Neutrophil (primary cell): ENCODE measurements at regions not wholly inside any gene's neighbourhood (a gene's known extent, or its start where the extent isn't known, plus 50 kb on each side); places are given as distances from the start of the nearest gene placed in this dataset.

ENCODE experiments used
- H3K27ac ChIP-seq: fragments of 200-600 bp; sonication (generic); 2 replicates; pipeline ENCODE4 v1.5.1; 2016; ENCODE audit warnings: mild to moderate bottlenecking, moderate library complexity
- H3K27me3 ChIP-seq: fragments of 200-600 bp; sonication (generic); 2 replicates; pipeline ENCODE4 v1.6.0; 2016; ENCODE audit warnings: mild to moderate bottlenecking
- H3K36me3 ChIP-seq: fragments of 200-600 bp; sonication (generic); 2 replicates; pipeline ENCODE4 v1.5.1; 2017
- H3K4me1 ChIP-seq, 2 experiments: fragments of 200-600 bp in 1 of 2; sonication (generic) in 1 of 2; 1 replicate in 1 of 2; 2 replicates in 1 of 2; pipeline versions ENCODE4 v1.5.1 to v1.6.1; 2013 to 2016; ENCODE audit warnings: low read depth in 1 of 2, low read length in 1 of 2, mild to moderate bottlenecking in 1 of 2, moderate library complexity in 1 of 2; ENCODE audit not compliant: control insufficient read depth in 1 of 2, insufficient read depth in 1 of 2
- H3K4me3 ChIP-seq, 2 experiments: fragments of 200-600 bp in 1 of 2; sonication (generic) in 1 of 2; 1 replicate in 1 of 2; 2 replicates in 1 of 2; pipeline ENCODE4 v1.5.1; 2013 to 2016; ENCODE audit warnings: low read depth in 1 of 2, low read length in 1 of 2, mild to moderate bottlenecking in 1 of 2, moderate library complexity in 1 of 2
- H3K9me3 ChIP-seq: fragments of 200-600 bp; sonication (generic); 2 replicates; pipeline ENCODE4 v1.5.1; 2016
- TF ChIP-seq, protein P1 (sequence below): fragments of 200-600 bp; sonication (generic); IDR thresholded peaks from 2 replicates; pipeline ENCODE4 v1.5.1; 2016; ENCODE audit warnings: antibody characterized with exemption

DNA sequence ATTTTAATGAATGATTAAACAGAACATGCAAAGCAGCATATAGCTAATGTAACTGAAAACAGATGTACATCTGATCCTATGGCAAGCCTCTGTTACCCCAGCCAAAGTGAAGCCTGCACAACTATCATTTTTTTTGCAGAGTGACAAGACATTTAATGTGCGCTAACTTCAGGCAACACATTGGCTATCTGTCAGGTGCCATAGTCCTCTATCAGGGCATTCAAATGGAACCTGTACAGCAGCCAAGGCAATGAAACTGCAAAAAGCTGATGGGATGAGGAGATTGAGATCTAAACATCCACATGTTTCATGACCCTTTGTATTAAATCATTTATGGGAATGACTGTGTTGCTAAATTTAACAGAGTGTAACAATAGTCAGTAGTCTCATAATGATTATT is 1088.5 kb upstream of the TMEM132C start:
- TF ChIP-seq, protein P1, sequence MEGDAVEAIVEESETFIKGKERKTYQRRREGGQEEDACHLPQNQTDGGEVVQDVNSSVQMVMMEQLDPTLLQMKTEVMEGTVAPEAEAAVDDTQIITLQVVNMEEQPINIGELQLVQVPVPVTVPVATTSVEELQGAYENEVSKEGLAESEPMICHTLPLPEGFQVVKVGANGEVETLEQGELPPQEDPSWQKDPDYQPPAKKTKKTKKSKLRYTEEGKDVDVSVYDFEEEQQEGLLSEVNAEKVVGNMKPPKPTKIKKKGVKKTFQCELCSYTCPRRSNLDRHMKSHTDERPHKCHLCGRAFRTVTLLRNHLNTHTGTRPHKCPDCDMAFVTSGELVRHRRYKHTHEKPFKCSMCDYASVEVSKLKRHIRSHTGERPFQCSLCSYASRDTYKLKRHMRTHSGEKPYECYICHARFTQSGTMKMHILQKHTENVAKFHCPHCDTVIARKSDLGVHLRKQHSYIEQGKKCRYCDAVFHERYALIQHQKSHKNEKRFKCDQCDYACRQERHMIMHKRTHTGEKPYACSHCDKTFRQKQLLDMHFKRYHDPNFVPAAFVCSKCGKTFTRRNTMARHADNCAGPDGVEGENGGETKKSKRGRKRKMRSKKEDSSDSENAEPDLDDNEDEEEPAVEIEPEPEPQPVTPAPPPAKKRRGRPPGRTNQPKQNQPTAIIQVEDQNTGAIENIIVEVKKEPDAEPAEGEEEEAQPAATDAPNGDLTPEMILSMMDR = no peak
- Histone ChIP-seq H3K27ac (no peak overlapping the region), H3K36me3 (no peaks in the 10 kb centered on the region), H3K4me3 (no peak overlapping the region), H3K27me3 (no peaks in the 10 kb centered on the region), H3K4me1 (no peaks in the 10 kb centered on the region), H3K9me3 (no peaks in the 10 kb centered on the region)

DNA sequence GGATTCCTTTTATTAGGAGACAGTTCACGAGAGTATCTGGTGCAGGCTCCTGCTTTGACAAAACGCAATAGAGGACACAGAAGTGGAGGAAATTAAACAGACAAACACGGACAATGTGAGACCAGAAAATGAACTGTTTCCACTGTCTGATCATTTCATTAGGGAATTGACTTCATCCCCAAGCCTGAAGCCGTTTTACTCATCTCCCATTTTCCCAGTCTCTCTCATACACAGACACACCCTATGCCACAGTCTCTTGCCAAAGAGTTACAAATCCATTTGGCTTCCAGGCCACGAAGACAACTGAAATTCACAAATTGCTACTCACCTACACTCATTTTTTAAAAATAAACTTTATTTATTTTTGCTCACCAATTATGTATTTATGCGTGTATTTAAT is 1087.8 kb upstream of the TMEM132C start:
- Histone ChIP-seq H3K9me3 (no peaks in the 10 kb centered on the region), H3K4me1 (no peaks in the 10 kb centered on the region), H3K27me3 (no peaks in the 10 kb centered on the region), H3K4me3 (no peak overlapping the region), H3K27ac (no peak overlapping the region), H3K36me3 (no peaks in the 10 kb centered on the region)
- TF ChIP-seq, protein P1 = no peak

DNA sequence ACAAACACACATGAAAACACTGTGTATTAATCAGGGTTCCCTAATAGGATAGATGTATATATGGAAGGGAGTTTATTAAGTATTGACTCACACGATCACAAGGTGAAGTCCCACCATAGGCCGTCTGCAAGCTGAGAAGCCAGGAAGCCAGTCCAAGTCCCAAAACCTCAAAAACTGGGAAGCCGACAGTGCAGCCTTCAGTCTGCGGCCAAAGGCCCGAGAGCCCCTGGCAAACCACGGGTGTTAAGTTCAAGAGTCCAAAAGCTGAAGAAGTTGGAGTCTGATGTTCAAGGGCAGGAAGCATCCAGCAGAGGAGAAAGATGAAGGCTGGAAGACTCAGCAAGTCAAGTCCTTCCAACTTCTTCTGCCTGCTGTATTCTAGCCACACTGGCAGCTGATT is 1085.0 kb upstream of the TMEM132C start:
- H3K9me3 ChIP-seq = no peaks in the 10 kb centered on the region
- no peak overlapping the region for H3K27ac ChIP-seq
- H3K27me3 ChIP-seq = no peaks in the 10 kb centered on the region
- H3K4me1 ChIP-seq = no peaks in the 10 kb centered on the region
- H3K36me3 ChIP-seq = no peaks in the 10 kb centered on the region
- no peak overlapping the region for H3K4me3 ChIP-seq
- TF ChIP-seq, protein P1 = no peak

DNA sequence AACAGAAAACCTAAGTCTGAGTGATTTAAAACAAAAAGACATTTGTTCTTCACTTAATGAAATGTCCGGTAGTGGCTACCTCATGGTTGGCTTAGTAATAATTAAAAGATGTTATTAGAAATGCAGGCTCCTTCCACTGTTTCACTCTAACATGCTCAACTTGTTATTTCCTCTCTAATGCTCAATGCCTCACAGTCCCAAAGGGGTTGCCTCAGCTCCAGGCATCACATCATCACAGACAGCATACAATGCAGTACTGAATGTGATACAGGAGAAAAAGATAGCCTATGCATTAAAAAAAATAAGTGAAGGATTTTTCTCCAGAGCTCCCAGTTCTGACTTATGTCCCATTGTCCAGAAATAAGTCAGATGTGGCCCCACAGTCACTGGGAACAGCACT is 1077.0 kb upstream of the TMEM132C start:
- no peak overlapping the region for H3K4me3 ChIP-seq
- H3K27ac ChIP-seq = no peak overlapping the region
- TF ChIP-seq, protein P1 = no peak
- H3K4me1 ChIP-seq = no peaks in the 10 kb centered on the region
- no peaks in the 10 kb centered on the region for H3K36me3 ChIP-seq
- no peaks in the 10 kb centered on the region for H3K9me3 ChIP-seq
- H3K27me3 ChIP-seq = no peaks in the 10 kb centered on the region

DNA sequence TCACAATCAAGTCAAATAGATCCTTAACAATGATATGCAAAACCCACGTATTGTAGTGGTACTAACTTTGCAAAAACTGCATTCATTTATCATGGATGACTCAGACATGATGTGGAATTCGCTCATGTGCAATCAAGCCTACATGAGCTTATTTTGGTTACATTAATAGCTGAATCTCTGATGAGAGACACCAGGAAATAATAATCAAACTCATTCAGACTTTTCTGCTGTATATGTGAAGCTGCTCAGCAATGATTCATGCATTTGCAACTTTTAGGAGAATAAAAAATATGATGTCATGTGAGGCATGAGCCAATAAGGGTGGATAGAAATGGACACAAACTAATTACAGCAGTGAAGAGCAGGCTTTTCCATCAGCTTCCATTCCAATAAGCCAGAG is 1075.8 kb upstream of the TMEM132C start:
- no peak overlapping the region for H3K4me3 ChIP-seq
- H3K36me3 ChIP-seq = no peaks in the 10 kb centered on the region
- TF ChIP-seq, protein P1 = no peak
- no peak overlapping the region for H3K27ac ChIP-seq
- H3K4me1 ChIP-seq = no peaks in the 10 kb centered on the region
- H3K27me3 ChIP-seq = no peaks in the 10 kb centered on the region
- H3K9me3 ChIP-seq = no peaks in the 10 kb centered on the region

DNA sequence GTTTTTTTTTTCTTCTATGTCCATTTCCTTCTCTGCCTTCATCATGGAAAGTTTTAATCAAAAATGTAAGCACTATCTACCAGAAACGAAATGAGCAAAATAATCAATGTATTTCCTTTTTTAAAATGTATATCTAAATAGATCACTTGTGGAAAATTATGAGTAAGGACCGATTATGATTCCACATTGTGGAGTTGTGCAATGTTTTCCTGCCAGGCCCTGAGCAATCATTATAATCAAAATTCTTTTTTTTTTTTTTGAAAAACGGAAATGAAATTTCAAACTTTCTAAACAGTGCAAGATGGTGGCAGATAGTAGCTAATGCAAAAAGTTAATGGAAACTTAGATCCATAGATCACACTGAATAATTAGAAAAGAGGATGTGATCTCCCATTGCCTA is 1074.6 kb upstream of the TMEM132C start:
- Histone ChIP-seq H3K27ac (no peak overlapping the region), H3K27me3 (no peaks in the 10 kb centered on the region), H3K9me3 (no peaks in the 10 kb centered on the region), H3K36me3 (no peaks in the 10 kb centered on the region), H3K4me1 (no peaks in the 10 kb centered on the region), H3K4me3 (no peak overlapping the region)
- TF ChIP-seq, protein P1 = no peak
